WERI-Rb-1 (cell line): ENCODE measurements at regions not wholly inside any gene's neighbourhood (a gene's known extent, or its start where the extent isn't known, plus 50 kb on each side); places are given as distances from the start of the nearest gene placed in this dataset.

Experiments used
- DNase-seq: peaks from one replicate; pipeline ENCODE4 v3.0.0-alpha.2; 2020
- H3K27ac ChIP-seq: fragments of 250-450 bp; sonication (Bioruptor Pico); 2 replicates; pipeline ENCODE4 v1.5.1; 2020; ENCODE audit warnings: mild to moderate bottlenecking, moderate library complexity
- H3K27me3 ChIP-seq: fragments of 250-450 bp; sonication (Bioruptor Pico); 2 replicates; pipeline ENCODE4 v1.5.1; 2021; ENCODE audit warnings: mild to moderate bottlenecking, low read depth, moderate library complexity; ENCODE audit not compliant: insufficient read depth, severe bottlenecking
- H3K36me3 ChIP-seq: fragments of 250-450 bp; sonication (Bioruptor Pico); 2 replicates; pipeline ENCODE4 v1.5.1; 2020; ENCODE audit warnings: mild to moderate bottlenecking, moderate library complexity
- H3K4me3 ChIP-seq: 2 replicates; pipeline ENCODE4 v1.5.1; 2011; ENCODE audit warnings: low read depth, mild to moderate bottlenecking, control low read depth, low read length
- H3K9me3 ChIP-seq: fragments of 250-450 bp; sonication (Bioruptor Pico); 2 replicates; pipeline ENCODE4 v1.5.1; 2021; ENCODE audit warnings: mild to moderate bottlenecking, moderate library complexity; ENCODE audit not compliant: severe bottlenecking
- CTCF ChIP-seq: IDR thresholded peaks from 2 replicates; pipeline ENCODE4 v1.5.1; 2011; ENCODE audit warnings: low read depth, mild to moderate bottlenecking, control low read depth, inconsistent platforms, low read length

GRCh38 chr3:72580900-72581299, 267.3 kb downstream of the SHQ1 start:
- Histone ChIP-seq H3K27ac (no peak overlapping the region), H3K9me3 (no peaks in the 10 kb centered on the region), H3K27me3 (no peaks in the 10 kb centered on the region), H3K36me3 (no peaks in the 10 kb centered on the region), H3K4me3 (no peak overlapping the region)
- DNase-seq: no peak
- TF ChIP-seq CTCF: no peak

GRCh38 chr3:72580246-72580756, 267.9 kb downstream of the SHQ1 start:
- H3K9me3 ChIP-seq: no peaks in the 10 kb centered on the region
- DNase-seq: no peak
- TF ChIP-seq CTCF: no peak
- H3K36me3 ChIP-seq: no peaks in the 10 kb centered on the region
- H3K27ac ChIP-seq: no peak overlapping the region
- no peaks in the 10 kb centered on the region for H3K27me3 ChIP-seq
- H3K4me3 ChIP-seq: no peak overlapping the region

GRCh38 chr3:72579581-72580245, 268.5 kb downstream of the SHQ1 start:
- DNase-seq: no peak
- H3K9me3 ChIP-seq: no peaks in the 10 kb centered on the region
- H3K27ac ChIP-seq: no peak overlapping the region
- no peaks in the 10 kb centered on the region for H3K27me3 ChIP-seq
- no peak for TF ChIP-seq CTCF
- no peaks in the 10 kb centered on the region for H3K36me3 ChIP-seq
- no peak overlapping the region for H3K4me3 ChIP-seq

GRCh38 chr3:72579191-72579580, 269.1 kb downstream of the SHQ1 start:
- H3K27me3 ChIP-seq: no peaks in the 10 kb centered on the region
- TF ChIP-seq CTCF: no peak

GRCh38 chr3:72577190-72577589, 271.1 kb downstream of the SHQ1 start:
- DNase-seq: no peak
- no peak overlapping the region for H3K4me3 ChIP-seq
- H3K27ac ChIP-seq: no peak overlapping the region
- H3K9me3 ChIP-seq: no peaks in the 10 kb centered on the region
- no peak for TF ChIP-seq CTCF
- no peaks in the 10 kb centered on the region for H3K36me3 ChIP-seq
- H3K27me3 ChIP-seq: no peaks in the 10 kb centered on the region

More at GRCh38 chr3:72579191-72579580, 269.1 kb downstream of the SHQ1 start:
- Histone ChIP-seq H3K27ac (no peak overlapping the region), H3K9me3 (no peaks in the 10 kb centered on the region), H3K4me3 (no peak overlapping the region), H3K36me3 (no peaks in the 10 kb centered on the region)
- no peak for DNase-seq

- no peaks in the 10 kb centered on the region for H3K27me3 ChIP-seq
- no peaks in the 10 kb centered on the region for H3K9me3 ChIP-seq
- no peak for DNase-seq
- TF ChIP-seq CTCF: no peak
- no peaks in the 10 kb centered on the region for H3K36me3 ChIP-seq
- H3K4me3 ChIP-seq: no peak overlapping the region
- no peak overlapping the region for H3K27ac ChIP-seq
Observed at GRCh38 chr3:72576563-72576962, 271.7 kb downstream of the SHQ1 start.
